Keratinocyte (primary cell): ENCODE measurements at regions not wholly inside any gene's neighbourhood (a gene's known extent, or its start where the extent isn't known, plus 50 kb on each side); places are given as distances from the start of the nearest gene placed in this dataset.

Experiments
- DNase-seq: peaks from one replicate; pipeline ENCODE4 v3.0.0-alpha.2; 2011; ENCODE audit warnings: low read depth, missing footprints, low spot score
- FAIRE-seq: peaks from 2 replicates; lab custom pipeline; 2011; peaks lifted over from hg19 to GRCh38; lab: Jason Lieb, UNC
- H2AFZ ChIP-seq: 2 replicates; pipeline ENCODE4 v1.6.0; 2012; ENCODE audit warnings: low read length, control low read depth, inconsistent platforms; ENCODE audit not compliant: control insufficient read depth
- H3K27ac ChIP-seq: 2 replicates; pipeline ENCODE4 v1.5.1; 2011; ENCODE audit warnings: low read length; ENCODE audit not compliant: control insufficient read depth, insufficient read depth
- H3K27me3 ChIP-seq: 3 replicates; pipeline ENCODE4 v1.6.0; 2011; ENCODE audit warnings: low read length; ENCODE audit not compliant: control insufficient read depth, insufficient read depth; ENCODE audit errors: extremely low read depth
- H3K36me3 ChIP-seq, 2 experiments: 2 replicates in 1 of 2; 3 replicates in 1 of 2; pipeline ENCODE4 v1.5.1; 2011; ENCODE audit warnings: low read length in 2 of 2, mild to moderate bottlenecking in 1 of 2; ENCODE audit not compliant: control insufficient read depth in 2 of 2, insufficient read depth in 2 of 2; ENCODE audit errors: extremely low read depth in 1 of 2
- H3K4me1 ChIP-seq: 3 replicates; pipeline ENCODE4 v1.5.1; 2011; ENCODE audit warnings: low read length; ENCODE audit not compliant: control insufficient read depth, insufficient read depth; ENCODE audit errors: extremely low read depth
- H3K4me2 ChIP-seq: 3 replicates; pipeline ENCODE4 v1.6.0; 2011; ENCODE audit warnings: low read depth, low read length; ENCODE audit not compliant: control insufficient read depth, insufficient read depth; ENCODE audit errors: extremely low read depth
- H3K4me3 ChIP-seq, 3 experiments: fragments of 200-600 bp in 1 of 3; sonication (generic) in 1 of 3; 2 replicates in 2 of 3; 3 replicates in 1 of 3; pipeline ENCODE4 v1.5.1; 2011 to 2016; ENCODE audit warnings: low read length in 3 of 3, mild to moderate bottlenecking in 3 of 3, control low read depth in 2 of 3, inconsistent platforms in 1 of 3, low read depth in 1 of 3, mixed read lengths in 1 of 3, mixed run types in 1 of 3, moderate library complexity in 1 of 3; ENCODE audit not compliant: control insufficient read depth in 2 of 3, insufficient read depth in 2 of 3; ENCODE audit errors: extremely low read depth in 1 of 3
- H3K79me2 ChIP-seq: 2 replicates; pipeline ENCODE4 v1.6.0; 2012; ENCODE audit warnings: low read length; ENCODE audit not compliant: control insufficient read depth, insufficient read depth
- H3K9ac ChIP-seq: 3 replicates; pipeline ENCODE4 v1.6.0; 2011; ENCODE audit warnings: low read length; ENCODE audit not compliant: control insufficient read depth, insufficient read depth; ENCODE audit errors: extremely low read depth
- H3K9me1 ChIP-seq: 3 replicates; pipeline ENCODE4 v1.6.0; 2011; ENCODE audit warnings: low read length; ENCODE audit not compliant: control insufficient read depth, insufficient read depth; ENCODE audit errors: extremely low read depth
- H3K9me3 ChIP-seq: 2 replicates; pipeline ENCODE4 v1.5.1; 2012; ENCODE audit warnings: low read depth, low read length; ENCODE audit not compliant: control insufficient read depth
- H4K20me1 ChIP-seq: 3 replicates; pipeline ENCODE4 v1.6.0; 2011; ENCODE audit warnings: low read length; ENCODE audit not compliant: control insufficient read depth, insufficient read depth; ENCODE audit errors: extremely low read depth
- EZH2 ChIP-seq: IDR thresholded peaks from one replicate; pipeline ENCODE4 v1.6.1; 2012; ENCODE audit warnings: inconsistent platforms, mild to moderate bottlenecking, low read length, moderate library complexity
- dilution Hi-C: fragments of 300-500 bp; cut with MboI; formaldehyde crosslinking; loops from one replicate; pipeline ENCODE4 v1.7.0; 2020; ENCODE audit warnings: low sequenced_read_pairs; ENCODE audit not compliant: extremely low pct_ligation_motif_present
- TF ChIP-seq, protein P1 (sequence below), 3 experiments: IDR thresholded peaks in 1 of 3; conservative IDR thresholded peaks in 1 of 3; optimal IDR thresholded peaks in 1 of 3; 2 replicates in 2 of 3; 3 replicates in 1 of 3; pipeline versions ENCODE3 to v1.5.1; 2011; ENCODE audit warnings: low read length in 3 of 3, mild to moderate bottlenecking in 3 of 3, moderate library complexity in 2 of 3, control low read depth in 1 of 3, inconsistent platforms in 1 of 3; ENCODE audit not compliant: insufficient read depth in 2 of 3; ENCODE audit errors: extremely low read depth in 1 of 3

DNA sequence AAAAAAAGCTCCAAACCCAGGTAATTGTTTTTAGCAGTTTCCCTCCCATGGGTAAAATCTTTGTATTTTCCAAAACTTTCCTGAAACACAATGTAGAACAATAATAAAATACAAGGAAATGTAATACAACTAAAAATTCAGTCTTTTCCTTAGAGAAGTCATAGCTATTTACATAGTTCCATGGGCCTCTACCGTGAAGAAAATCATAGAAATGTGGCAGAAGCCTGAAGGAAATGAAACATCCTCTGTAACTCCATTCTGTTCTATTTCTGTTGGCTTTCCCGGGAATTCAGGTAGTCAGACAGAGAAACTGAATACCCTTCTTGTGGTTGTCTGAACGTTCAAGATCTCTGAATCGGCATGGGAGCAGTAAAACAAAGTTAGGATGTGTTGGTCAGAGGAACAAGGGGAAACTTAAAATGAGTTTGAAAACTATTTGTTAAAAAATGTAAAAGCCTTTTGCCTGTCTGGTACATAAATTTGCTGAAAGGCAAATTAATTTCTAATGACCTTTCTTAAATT, 202.4 kb upstream of the ZNF608 start:
- no peak for DNase-seq
- TF ChIP-seq EZH2, result no peak
- TF ChIP-seq, protein P1, sequence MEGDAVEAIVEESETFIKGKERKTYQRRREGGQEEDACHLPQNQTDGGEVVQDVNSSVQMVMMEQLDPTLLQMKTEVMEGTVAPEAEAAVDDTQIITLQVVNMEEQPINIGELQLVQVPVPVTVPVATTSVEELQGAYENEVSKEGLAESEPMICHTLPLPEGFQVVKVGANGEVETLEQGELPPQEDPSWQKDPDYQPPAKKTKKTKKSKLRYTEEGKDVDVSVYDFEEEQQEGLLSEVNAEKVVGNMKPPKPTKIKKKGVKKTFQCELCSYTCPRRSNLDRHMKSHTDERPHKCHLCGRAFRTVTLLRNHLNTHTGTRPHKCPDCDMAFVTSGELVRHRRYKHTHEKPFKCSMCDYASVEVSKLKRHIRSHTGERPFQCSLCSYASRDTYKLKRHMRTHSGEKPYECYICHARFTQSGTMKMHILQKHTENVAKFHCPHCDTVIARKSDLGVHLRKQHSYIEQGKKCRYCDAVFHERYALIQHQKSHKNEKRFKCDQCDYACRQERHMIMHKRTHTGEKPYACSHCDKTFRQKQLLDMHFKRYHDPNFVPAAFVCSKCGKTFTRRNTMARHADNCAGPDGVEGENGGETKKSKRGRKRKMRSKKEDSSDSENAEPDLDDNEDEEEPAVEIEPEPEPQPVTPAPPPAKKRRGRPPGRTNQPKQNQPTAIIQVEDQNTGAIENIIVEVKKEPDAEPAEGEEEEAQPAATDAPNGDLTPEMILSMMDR (optimal IDR thresholded peaks at IDR 0.05 in 1 of 3, IDR thresholded peaks at IDR 0.05 in 1 of 3, conservative IDR thresholded peaks at IDR 0.05 in 1 of 3; ENCODE audit: extremely low read depth in 1 of 3, insufficient read depth in 2 of 3, low read length in 3 of 3), result no peak
- Histone ChIP-seq H3K9me3 (no peaks in the 10 kb centered on the region), H3K4me3 (no peak overlapping the region), H3K9ac (no peak overlapping the region), H3K9me1 (no peaks in the 10 kb centered on the region), H3K4me1 (no peaks in the 10 kb centered on the region), H3K79me2 (no peaks in the 10 kb centered on the region), H4K20me1 (no peaks in the 10 kb centered on the region), H3K27me3 (no peaks in the 10 kb centered on the region), H3K36me3 (no peaks in the 10 kb centered on the region), H3K4me2 (no peak overlapping the region), H3K27ac (no peak overlapping the region), H2AFZ (no peak overlapping the region)
- FAIRE-seq, result no peak
- dilution Hi-C loops, result no loop called here

GRCh38 chr5:124949862-124950261, 203.4 kb upstream of the ZNF608 start:
- no peaks in the 10 kb centered on the region for H3K4me1 ChIP-seq
- no peak overlapping the region for H3K4me3 ChIP-seq
- H3K27me3 ChIP-seq, result no peaks in the 10 kb centered on the region
- H3K27ac ChIP-seq, result no peak overlapping the region
- no peak for TF ChIP-seq EZH2
- TF ChIP-seq, protein P1 (optimal IDR thresholded peaks at IDR 0.05 in 1 of 3, IDR thresholded peaks at IDR 0.05 in 1 of 3, conservative IDR thresholded peaks at IDR 0.05 in 1 of 3; ENCODE audit: extremely low read depth in 1 of 3, insufficient read depth in 2 of 3, low read length in 3 of 3), result no peak
- FAIRE-seq, result no peak
- H3K4me2 ChIP-seq, result no peak overlapping the region
- no peak overlapping the region for H3K9ac ChIP-seq
- H3K79me2 ChIP-seq, result no peaks in the 10 kb centered on the region
- H3K9me3 ChIP-seq, result no peaks in the 10 kb centered on the region
- no peaks in the 10 kb centered on the region for H3K9me1 ChIP-seq
- H4K20me1 ChIP-seq, result no peaks in the 10 kb centered on the region
- H3K36me3 ChIP-seq, result no peaks in the 10 kb centered on the region
- H2AFZ ChIP-seq, result no peak overlapping the region
- no peak for DNase-seq
- dilution Hi-C loops, result no loop called here
